Stimulated activated CD8-positive, alpha-beta memory T cell treated with anti-CD3 and anti-CD28 coated beads, Interleukin-15, amount 100 ng/mL, for 4 hours (primary cell): ENCODE measurements at regions not wholly inside any gene's neighbourhood (a gene's known extent, or its start where the extent isn't known, plus 50 kb on each side); places are given as distances from the start of the nearest gene placed in this dataset.

Experiments
- DNase-seq, 2 donors: peaks; one replicate each; pipeline ENCODE4 v3.0.0-alpha.2; 2020; ENCODE audit warnings: low read depth in 2 of 2

DNA sequence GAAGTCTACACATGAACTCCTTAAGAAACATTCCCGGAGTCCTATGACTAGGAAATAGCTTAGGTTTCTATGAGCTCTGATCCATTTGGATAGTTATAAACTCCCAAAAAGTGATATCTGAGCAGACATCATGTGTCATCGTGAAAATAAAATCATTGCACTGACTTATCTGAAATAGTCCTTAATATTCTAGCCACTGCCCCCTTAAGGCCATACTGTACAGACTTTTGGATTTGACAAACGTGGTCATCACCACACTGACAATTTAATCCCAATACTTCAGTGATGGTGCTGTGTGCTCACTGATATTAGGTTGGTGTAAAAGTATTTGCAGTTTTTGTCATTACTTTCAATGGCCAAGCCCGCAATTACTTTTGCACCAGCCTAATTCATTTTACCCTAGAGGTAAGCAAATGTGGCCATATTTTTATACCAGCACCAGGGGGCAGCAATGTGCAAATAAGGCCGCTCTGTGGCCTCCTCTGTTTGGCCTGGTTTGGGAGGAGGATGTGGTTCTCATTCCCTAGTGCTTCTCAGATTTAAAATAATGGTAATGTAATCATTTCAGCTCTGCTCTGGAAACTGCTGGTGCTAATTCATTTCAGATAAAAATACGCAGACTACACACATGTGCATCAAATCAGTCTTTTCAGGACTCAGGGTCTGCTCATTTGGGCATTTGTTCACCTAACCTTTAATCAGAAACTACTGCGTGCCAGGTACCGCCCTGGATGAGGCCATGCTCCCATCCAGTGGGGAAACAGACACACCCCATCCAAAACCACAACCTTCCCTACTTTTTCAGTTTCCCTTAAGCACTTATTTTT lies 196.4 kb upstream of the C1QTNF7 start:
- DNase-seq, result peak; percentile 12 to 46

DNA sequence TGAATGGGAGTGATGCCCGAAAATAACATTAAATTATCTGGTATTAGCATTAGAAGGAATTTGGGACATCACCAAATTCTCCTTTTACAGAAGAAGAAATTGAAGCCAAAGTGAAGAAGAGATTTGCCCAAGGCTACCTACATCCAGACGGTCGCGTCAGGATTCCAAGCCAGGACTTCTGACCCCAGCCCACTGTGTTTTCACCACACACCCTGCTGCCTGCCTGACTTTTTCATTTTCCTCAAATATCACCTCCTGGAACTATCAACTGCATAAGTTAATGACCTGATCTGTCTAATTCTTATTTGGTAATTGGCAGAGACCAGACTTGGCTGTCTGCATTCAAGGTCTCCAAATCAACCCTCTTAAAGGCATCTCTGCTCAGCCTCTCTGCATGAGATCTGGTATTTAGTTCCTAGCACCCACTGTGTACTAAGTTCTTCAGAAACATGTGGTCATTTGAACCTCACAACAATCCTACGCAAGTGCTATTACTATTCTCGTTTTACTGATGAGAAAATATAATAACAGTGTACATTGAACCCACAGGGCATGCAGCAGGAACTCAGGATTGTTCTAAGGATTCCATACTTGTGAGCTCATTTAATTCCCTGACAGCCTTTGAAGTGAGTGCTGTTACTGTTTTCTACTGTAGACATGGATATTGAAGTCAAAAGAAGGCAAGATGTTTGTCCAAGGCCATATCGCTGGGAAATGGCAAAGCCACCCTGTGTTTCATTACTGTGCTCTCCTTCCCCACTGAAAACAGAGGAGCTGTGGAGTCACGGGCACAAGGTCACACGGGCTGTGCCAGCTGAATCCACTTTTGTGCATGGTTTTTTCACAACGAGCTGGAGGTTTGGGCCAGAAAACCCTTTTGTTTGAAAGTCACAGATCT lies 195.2 kb upstream of the C1QTNF7 start:
- DNase-seq, result no peak

DNA sequence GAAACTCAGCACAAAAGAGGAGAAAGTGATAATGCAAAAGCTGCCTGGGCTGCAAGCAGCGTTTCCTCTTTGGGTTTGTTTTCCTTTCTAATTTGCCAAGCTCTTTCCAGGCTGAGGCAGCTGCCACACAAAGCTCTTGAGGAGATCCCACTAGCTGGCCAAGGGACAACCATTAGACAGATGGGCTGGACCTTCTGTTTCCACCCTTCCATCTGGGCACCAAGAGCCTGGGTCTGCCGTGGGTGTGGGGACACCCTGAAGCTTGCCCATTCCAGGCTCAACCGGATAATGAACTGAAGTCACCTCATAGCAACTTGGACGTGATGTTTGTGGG lies 194.6 kb upstream of the C1QTNF7 start:
- no peak for DNase-seq

DNA sequence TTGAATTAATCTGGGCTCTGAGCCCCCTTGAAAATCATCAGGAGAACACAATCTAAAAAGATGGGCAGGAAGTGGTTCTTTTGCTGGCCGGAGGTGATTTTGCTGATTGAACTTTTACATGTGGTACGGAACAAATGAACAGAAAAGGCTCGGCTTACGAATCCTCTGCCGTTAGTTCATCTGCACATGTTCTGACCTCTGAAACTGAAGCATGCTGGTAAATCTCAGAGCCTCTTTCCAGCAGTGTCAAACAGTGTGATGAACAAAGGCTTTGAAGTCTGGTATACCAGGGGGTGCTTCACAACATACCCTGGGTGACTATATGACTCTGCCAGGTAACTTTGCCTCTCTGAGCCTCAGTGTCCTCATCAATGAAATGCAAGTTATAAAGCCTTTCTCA lies 194.2 kb upstream of the C1QTNF7 start:
- no peak for DNase-seq

DNA sequence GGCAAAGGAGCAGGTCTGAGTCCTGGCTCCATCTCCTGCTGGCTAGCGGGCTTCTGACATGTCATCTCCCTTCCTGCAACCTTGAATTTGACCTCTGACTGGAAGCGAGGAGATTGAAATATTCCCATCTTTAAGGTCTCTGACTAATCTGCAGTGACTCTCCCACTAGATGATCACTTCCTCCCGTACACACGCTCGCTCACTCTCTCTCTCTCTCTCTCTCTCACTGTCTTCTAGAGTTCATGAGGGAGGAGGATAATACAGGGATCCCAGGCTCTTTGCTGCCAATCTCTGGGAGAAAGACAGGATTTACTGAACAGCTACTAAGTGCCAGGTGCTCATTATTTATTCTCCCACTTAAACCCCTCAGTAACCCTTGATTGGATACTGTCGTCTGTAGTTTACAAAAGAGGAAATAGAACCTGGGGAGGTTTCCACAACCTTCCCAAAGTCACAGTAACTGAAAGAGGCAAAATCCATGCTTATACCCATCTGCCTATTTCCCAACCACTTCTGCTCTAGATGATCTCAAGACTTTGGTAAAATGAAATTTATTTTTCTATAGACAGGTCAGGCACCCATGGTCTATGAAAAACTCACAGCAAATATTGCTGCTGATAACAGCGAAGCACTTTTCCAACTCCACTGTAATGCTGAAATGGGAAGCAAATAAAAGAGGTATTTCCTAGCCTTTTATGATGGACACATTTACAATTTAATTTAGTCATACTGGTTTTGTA lies 193.5 kb upstream of the C1QTNF7 start:
- DNase-seq, result no peak

DNA sequence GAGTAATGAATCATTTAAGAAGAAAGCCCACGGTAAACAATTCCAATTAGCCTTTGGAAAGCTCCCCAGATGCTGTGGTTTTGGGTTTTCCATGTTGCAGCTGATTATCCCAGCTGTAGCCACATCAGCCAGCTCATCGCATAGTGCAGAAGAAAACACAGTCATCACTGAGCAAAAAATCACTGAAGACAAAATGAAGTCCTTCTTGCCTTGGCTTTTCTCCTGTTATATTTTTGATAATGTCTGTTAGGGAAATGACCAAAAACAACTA lies 193.0 kb upstream of the C1QTNF7 start:
- no peak for DNase-seq

DNA sequence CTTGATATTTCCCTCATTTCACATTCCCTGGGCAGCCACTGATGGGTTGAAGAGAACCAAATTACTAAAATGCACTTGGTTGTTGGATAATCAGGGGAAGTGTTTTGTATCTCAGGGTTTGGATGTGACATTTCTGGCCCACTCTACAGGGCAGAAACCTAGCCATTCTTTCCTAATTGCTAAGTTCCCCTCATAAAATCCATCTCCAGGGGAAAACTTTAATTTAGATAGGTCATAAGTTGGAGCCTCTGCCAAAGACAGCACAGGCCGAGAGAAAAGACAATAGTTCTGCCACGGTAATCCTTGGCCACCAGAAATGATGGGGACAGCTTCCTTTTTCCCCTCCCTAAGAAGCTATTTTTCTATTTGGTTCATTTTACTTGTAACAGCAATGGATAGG lies 192.7 kb upstream of the C1QTNF7 start:
- no peak for DNase-seq

DNA sequence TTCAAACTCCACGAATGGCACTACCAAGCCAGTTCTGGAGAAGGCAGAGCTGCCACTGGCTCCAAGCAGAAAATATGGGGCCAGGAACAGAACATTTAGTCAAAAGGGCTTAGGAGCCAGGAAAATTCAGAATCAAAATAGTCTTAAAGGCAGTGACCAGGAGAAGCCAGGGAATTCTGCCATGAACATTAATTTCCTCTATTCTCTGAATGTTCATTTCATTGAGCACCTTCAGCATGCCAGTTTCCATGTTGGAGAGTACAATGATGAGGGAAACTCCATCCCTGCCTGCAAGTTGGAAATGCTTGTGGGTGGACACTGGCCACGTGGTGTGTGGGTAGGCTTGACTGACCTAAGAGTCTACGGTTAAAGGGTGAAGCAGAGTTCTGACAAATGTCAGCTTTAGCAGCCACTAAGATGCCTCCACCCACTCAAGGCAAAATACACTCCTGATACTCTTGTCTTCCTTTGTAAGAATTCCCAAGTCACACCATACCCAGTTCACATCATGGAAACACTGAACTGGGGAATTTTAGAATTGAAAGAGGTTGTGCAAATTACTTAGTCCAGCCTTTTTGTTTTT lies 190.1 kb upstream of the C1QTNF7 start:
- DNase-seq, result no peak

DNA sequence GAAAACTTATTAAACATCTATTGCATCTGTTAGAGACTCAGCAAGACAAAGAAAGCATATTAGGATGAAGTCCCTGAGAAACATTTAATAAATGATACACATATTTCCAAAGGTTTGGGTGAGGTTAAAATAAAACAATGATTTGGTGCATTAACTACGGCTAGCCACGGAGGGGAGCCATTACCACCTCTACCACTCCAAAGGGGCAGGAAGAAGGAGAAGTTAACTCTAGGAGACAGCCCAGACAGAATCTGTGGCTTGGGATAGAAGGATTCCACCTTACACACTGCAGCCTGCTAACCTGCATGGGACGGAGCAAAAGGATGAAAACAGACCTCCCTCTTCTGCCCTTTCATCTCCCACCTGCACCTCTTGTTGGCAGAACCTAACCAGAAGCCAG lies 189.1 kb upstream of the C1QTNF7 start:
- no peak for DNase-seq

DNA sequence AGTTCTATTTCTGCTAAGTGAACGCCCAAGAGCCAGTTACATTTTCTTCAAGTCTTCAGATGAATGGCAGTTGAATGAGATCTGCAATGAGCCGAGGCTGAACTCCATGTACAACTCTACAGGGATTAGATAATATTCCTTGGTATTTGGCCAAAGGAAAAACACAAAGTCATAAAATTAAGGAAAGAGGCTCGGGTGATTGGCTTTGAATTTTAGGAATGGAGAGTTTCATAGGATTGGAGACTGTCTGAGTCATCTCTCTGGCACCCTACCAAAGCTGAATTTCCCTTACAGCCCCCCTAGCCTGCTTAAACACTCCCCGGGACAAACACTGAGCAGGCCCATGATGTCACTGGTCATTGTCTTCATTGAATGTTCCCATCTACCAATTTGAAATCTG lies 188.0 kb upstream of the C1QTNF7 start:
- DNase-seq, result no peak

DNA sequence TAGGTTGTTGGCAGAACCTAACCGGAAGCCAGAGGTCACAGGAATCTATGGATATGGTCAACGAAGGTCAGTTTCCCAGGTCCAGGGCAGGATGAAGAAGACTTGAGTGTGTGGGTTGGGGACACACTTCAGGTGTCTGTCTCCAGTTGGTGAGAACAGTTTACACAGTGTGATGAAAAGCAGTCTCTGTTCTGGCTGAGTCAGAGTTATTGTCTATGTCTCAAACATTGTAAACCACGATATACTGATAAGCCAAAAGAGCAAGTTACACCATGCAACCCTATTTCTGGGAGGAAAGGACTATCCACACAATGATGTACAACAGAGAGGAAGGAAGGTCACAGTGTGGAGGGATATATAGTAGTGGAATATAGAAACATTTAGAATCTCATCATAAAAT lies 187.1 kb upstream of the C1QTNF7 start:
- DNase-seq, result no peak

DNA sequence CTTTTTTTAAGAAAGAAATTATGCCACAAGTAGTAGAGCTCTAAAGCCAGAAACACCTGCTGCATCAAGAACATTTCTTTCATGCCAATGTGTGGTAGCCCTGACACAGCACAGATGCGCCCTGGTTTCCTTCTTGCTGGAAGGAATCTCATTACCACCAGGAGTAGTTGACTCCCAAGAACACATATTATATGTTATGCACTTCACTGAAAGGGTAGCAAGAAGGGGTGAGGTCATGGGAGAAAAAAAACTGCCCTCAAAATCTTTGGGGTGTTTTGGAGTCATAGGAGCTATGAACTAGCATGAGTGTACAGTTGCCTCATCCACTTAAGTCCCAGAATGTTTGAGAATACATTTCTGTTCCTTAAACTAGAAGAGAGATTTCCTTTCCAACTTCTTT lies 185.8 kb upstream of the C1QTNF7 start:
- DNase-seq, result no peak

DNA sequence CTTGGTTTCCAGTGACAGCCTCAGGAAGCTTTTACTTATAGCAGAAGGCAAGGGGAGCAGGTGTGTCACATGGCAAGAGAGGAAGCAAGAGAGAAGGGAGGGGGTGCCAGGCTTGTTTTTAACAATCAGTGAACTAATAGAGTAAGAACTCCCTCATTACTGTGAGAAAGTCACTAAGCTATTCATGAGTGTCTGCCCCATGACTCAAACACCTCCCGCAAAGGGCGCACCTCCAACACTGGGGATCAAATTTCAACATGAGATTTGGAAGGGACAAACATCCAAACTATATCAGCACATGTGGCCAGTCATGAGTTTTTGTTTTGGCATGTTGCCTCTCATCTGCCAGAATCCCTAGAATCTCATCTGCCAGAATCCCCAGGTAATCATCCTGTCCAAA lies 183.5 kb upstream of the C1QTNF7 start:
- DNase-seq, result no peak

DNA sequence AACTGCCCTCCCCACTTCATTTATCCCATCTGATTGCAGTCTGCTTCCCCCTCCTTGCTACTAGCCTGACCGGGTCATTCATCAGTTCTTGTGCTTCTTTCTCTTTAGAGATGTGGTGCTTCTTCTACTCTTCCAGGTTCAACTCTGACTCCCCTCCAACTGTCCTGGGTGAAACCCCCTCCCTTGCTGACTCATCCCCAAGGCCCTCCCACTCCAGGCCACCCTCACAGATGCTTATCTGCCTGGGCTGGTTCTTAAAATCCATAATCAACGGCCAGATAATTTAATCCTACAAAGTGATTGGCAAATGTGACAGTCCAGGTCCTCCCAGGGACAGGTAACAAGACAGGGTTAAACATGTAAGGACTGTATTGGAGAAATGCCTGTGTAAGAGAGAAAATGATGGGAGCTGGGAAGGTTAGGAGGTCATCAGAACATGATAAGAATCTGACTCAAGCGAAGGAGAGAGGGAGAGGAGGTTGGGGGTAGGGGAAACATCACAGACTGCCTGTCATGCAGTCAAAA lies 182.8 kb upstream of the C1QTNF7 start:
- no peak for DNase-seq

DNA sequence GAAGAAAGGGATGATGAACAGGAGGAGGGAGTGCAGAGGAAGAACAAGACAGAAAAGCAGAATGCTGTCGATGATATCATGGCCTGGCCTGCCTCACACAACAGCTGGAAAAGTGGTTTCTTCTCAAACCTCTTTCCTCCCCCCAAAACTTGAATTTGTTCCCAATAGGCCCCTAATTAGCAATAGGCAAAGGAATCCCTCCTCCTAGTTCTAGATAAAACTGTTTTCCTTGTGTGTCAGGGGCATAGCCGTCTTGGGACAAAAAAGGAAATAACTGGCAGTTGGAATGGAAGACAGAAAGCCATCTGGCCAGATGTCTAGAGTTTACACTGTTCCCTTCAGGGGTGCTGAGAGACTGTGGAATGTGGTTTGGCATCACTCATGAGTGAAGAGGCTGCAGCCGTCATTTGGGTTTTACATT lies 177.8 kb upstream of the C1QTNF7 start:
- DNase-seq, result no peak

DNA sequence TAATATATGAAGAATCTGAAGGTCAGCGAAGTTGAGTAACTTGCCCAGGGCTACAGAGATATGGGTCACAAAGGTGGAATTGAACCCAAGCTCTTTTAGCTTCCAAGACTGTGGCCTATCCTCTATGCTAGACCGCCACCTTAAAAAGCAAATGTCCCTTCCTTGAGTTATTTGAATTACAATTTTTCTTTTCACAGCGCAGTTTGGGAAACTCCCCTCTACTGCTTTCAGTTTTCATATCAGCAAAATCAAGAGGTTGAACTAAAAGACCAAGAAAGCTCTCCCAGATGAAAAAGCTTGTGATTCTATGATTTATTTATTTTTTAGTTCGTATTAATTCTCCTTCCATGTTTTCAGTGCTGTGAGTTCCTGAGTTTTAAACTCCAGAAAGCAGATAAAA lies 174.5 kb upstream of the C1QTNF7 start:
- no peak for DNase-seq

DNA sequence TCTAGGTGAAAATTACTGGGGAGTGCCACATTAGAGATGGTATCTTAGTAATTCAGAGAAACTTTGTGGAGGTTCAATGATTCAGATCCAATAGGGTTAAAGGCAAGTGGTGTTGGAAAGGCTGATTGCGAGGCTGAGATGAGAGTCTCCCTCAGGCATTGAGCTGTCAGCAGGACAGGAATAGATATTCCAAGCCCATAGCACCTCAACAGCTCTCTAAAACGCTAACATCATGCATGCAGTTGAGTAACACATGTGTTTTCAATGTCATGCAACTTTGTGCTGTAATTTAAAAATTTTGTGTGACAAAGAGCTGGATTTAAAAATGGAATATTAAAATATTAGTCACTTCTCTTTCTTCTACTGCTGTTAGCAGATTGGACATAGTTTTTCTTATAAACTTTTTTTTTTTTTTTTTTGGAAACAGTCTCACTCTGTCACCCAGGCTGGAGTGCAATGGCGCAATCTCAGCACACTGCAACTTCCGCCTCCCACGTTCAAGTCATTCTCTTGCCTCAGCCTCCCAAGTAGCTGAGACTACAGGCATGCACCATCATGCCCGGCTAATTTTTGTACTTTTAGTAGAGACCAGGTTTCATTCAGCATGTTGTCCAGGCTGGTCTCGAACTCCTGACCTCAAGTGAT lies 173.5 kb upstream of the C1QTNF7 start:
- no peak for DNase-seq

DNA sequence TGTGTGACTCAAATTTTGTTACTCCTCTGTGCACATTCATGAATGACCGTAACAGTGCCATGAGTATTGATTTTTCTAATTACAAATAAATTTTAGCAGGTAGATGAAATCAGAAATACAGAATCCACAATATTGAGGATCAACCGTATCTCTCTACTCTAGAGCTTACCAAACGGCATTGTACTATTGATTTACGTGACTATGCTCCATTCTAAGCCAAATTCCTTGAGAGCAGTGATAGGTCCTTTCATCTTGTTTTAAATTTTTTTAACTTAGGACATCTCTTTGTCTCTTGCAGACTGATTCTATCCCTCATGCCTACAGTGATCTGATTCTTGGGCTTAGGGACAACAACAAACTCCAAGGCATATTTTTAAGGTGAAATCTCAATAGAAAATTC lies 172.3 kb upstream of the C1QTNF7 start:
- no peak for DNase-seq

DNA sequence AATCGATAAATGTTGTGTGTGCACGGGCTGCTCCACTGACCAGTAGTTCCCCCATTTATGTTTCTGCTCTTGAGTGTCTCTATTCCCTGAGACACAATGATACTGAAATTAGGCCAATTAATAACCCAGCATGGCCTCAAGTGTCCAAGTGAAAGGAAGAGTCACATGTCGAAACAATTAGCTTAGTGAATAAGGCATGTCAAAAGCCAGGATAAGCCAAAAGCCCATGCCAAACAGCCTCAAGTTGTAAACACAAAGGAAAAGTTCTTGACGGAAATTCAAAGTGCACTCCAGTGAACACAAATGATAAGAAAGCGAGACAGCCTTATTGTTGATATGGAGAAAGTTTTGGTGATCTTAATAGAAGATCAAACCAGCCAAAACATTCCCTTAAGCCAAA lies 167.1 kb upstream of the C1QTNF7 start:
- no peak for DNase-seq

DNA sequence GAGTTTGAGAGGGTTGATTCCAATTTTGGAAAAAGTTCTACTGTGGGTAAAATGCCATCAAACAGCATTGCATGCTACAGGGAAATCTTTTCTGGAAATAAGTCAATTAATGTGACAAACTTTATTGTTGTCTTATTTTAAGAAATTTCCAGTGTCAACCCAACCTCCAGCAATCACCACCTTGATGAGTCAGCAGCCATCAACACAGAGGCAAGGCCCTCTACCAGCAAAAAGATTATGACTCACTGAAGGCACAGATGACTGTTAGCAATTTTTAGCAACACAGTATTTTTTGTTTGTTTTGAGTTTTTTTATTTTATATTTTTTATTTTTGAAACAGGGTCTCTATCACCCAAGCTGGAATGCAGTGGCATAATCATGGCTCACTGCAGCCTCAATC lies 165.4 kb upstream of the C1QTNF7 start:
- no peak for DNase-seq

DNA sequence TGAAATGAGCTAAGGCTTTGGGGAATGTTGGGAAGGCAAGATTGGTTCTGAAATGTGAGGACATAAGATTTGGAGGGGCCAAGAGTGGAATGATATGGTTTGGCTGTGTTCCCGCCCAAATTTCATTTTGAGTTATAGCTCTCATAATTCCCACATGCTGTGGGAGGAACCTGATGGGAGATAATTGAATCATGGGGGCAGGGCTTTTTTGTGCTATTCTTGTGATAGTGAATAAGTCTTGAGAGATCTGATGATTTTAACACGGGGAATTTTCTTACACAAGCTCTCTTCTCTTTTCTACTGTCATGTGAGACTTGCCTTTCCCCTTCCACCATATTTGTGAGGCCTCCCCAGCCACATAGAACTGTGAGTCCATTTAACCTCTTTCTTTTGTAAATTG lies 157.6 kb upstream of the C1QTNF7 start:
- DNase-seq, result no peak

DNA sequence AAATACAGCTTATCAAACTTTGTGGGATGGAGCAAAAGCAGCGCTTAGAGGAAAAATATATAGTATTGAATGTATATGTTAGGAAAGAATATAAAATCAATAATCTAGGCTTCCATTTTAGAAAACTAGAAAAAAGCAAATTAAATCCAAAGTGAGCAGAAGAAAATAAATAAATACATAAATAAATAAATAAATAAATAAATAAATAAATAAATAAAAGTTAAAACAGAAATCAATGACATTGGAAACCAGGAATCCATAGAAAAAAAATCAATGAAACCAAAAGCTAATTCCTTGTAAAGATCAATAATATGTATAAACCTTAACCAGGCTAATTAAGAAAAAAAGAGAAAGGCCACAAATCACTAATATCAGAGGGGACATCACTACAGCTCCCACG lies 141.8 kb upstream of the C1QTNF7 start:
- DNase-seq, result no peak
